ENCODE measurements at regions not wholly inside any gene's neighbourhood (a gene's known extent, or its start where the extent isn't known, plus 50 kb on each side); places are given as distances from the start of the nearest gene placed in this dataset.

- TF ChIP-seq, protein P1, sequence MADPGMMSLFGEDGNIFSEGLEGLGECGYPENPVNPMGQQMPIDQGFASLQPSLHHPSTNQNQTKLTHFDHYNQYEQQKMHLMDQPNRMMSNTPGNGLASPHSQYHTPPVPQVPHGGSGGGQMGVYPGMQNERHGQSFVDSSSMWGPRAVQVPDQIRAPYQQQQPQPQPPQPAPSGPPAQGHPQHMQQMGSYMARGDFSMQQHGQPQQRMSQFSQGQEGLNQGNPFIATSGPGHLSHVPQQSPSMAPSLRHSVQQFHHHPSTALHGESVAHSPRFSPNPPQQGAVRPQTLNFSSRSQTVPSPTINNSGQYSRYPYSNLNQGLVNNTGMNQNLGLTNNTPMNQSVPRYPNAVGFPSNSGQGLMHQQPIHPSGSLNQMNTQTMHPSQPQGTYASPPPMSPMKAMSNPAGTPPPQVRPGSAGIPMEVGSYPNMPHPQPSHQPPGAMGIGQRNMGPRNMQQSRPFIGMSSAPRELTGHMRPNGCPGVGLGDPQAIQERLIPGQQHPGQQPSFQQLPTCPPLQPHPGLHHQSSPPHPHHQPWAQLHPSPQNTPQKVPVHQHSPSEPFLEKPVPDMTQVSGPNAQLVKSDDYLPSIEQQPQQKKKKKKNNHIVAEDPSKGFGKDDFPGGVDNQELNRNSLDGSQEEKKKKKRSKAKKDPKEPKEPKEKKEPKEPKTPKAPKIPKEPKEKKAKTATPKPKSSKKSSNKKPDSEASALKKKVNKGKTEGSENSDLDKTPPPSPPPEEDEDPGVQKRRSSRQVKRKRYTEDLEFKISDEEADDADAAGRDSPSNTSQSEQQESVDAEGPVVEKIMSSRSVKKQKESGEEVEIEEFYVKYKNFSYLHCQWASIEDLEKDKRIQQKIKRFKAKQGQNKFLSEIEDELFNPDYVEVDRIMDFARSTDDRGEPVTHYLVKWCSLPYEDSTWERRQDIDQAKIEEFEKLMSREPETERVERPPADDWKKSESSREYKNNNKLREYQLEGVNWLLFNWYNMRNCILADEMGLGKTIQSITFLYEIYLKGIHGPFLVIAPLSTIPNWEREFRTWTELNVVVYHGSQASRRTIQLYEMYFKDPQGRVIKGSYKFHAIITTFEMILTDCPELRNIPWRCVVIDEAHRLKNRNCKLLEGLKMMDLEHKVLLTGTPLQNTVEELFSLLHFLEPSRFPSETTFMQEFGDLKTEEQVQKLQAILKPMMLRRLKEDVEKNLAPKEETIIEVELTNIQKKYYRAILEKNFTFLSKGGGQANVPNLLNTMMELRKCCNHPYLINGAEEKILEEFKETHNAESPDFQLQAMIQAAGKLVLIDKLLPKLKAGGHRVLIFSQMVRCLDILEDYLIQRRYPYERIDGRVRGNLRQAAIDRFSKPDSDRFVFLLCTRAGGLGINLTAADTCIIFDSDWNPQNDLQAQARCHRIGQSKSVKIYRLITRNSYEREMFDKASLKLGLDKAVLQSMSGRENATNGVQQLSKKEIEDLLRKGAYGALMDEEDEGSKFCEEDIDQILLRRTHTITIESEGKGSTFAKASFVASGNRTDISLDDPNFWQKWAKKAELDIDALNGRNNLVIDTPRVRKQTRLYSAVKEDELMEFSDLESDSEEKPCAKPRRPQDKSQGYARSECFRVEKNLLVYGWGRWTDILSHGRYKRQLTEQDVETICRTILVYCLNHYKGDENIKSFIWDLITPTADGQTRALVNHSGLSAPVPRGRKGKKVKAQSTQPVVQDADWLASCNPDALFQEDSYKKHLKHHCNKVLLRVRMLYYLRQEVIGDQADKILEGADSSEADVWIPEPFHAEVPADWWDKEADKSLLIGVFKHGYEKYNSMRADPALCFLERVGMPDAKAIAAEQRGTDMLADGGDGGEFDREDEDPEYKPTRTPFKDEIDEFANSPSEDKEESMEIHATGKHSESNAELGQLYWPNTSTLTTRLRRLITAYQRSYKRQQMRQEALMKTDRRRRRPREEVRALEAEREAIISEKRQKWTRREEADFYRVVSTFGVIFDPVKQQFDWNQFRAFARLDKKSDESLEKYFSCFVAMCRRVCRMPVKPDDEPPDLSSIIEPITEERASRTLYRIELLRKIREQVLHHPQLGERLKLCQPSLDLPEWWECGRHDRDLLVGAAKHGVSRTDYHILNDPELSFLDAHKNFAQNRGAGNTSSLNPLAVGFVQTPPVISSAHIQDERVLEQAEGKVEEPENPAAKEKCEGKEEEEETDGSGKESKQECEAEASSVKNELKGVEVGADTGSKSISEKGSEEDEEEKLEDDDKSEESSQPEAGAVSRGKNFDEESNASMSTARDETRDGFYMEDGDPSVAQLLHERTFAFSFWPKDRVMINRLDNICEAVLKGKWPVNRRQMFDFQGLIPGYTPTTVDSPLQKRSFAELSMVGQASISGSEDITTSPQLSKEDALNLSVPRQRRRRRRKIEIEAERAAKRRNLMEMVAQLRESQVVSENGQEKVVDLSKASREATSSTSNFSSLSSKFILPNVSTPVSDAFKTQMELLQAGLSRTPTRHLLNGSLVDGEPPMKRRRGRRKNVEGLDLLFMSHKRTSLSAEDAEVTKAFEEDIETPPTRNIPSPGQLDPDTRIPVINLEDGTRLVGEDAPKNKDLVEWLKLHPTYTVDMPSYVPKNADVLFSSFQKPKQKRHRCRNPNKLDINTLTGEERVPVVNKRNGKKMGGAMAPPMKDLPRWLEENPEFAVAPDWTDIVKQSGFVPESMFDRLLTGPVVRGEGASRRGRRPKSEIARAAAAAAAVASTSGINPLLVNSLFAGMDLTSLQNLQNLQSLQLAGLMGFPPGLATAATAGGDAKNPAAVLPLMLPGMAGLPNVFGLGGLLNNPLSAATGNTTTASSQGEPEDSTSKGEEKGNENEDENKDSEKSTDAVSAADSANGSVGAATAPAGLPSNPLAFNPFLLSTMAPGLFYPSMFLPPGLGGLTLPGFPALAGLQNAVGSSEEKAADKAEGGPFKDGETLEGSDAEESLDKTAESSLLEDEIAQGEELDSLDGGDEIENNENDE (IDR thresholded peaks at IDR 0.05; ENCODE audit: insufficient replicate concordance, low read length): no peak
- no peak for TF ChIP-seq KDM4A (IDR thresholded peaks at IDR 0.05; ENCODE audit: low read depth, low read length, severe bottlenecking)
These were observed 114.4 kb upstream of the CREB5 start (continued) for GRCh38 chr7:28297801-28298459.

Data from H1 (cell line).